Loucy (cell line): ENCODE measurements at regions not wholly inside any gene's neighbourhood (a gene's known extent, or its start where the extent isn't known, plus 50 kb on each side); places are given as distances from the start of the nearest gene placed in this dataset.

Experiments used
- EZH2phosphoT487 ChIP-seq: fragments of 200-600 bp; IDR thresholded peaks from 2 replicates; pipeline ENCODE4 v1.6.1; 2018; ENCODE audit warnings: antibody characterized with exemption, mild to moderate bottlenecking, moderate library complexity, borderline replicate concordance
- TF ChIP-seq, protein P1 (sequence below): fragments of 200-600 bp; sonication (generic); conservative IDR thresholded peaks from 2 replicates; pipeline ENCODE4 v1.5.1; 2014; ENCODE audit warnings: mild to moderate bottlenecking, antibody characterized with exemption, low read length

DNA sequence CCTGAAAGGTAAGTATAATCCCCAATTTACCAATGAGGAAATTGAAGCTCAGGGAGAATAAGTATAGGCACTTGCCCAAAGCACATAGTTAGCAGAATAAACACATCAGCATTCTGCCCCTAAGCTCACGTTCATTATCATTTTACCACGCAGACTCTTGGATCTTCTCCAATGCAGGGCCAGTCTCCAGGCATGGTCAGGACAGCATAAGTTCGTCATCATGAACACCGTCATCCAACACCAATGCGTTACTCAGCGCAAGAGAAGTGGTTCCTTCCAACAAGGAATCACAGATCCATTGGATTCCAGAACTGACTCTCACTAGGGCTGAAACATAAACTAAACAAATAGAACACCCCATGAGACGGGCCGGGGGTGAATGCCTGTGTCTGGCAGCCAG, 86.5 kb upstream of the GPM6B start:
- TF ChIP-seq EZH2phosphoT487 = no peak
- TF ChIP-seq, protein P1, sequence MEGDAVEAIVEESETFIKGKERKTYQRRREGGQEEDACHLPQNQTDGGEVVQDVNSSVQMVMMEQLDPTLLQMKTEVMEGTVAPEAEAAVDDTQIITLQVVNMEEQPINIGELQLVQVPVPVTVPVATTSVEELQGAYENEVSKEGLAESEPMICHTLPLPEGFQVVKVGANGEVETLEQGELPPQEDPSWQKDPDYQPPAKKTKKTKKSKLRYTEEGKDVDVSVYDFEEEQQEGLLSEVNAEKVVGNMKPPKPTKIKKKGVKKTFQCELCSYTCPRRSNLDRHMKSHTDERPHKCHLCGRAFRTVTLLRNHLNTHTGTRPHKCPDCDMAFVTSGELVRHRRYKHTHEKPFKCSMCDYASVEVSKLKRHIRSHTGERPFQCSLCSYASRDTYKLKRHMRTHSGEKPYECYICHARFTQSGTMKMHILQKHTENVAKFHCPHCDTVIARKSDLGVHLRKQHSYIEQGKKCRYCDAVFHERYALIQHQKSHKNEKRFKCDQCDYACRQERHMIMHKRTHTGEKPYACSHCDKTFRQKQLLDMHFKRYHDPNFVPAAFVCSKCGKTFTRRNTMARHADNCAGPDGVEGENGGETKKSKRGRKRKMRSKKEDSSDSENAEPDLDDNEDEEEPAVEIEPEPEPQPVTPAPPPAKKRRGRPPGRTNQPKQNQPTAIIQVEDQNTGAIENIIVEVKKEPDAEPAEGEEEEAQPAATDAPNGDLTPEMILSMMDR = no peak
